Adrenal gland (tissue), 9 donors: ENCODE measurements at regions not wholly inside any gene's neighbourhood (a gene's known extent, or its start where the extent isn't known, plus 50 kb on each side); places are given as distances from the start of the nearest gene placed in this dataset.

Experiments used
- DNase-seq, 7 donors: peaks; one replicate each; pipeline ENCODE4 v3.0.0-alpha.2; 2019 to 2020
- H3K27ac ChIP-seq, 5 donors: fragments of 200-600 bp; sonication (generic) in 4 of 5; 1 replicate in 3 of 5; 2 replicates in 2 of 5; pipeline versions ENCODE4 v1.5.1 to v1.8.0; 2016 to 2020; ENCODE audit warnings: mild to moderate bottlenecking in 1 of 5
- H3K27me3 ChIP-seq: fragments of 200-600 bp; 2 replicates; pipeline ENCODE4 v1.8.0; 2021
- H3K36me3 ChIP-seq, 2 donors: fragments of 200-600 bp; replicated peaks in 1 of 2; 1 replicate in 1 of 2; 2 replicates in 1 of 2; pipeline versions ENCODE4 v1.5.1 to v1.8.0; 2018 to 2022
- H3K4me1 ChIP-seq, 2 donors: fragments of 200-600 bp; replicated peaks in 1 of 2; 1 replicate in 1 of 2; 2 replicates in 1 of 2; pipeline versions ENCODE4 v1.5.1 to v1.8.0; 2018 to 2021
- H3K4me3 ChIP-seq, 4 donors: fragments of 200-600 bp; sonication (generic) in 3 of 4; one replicate each; pipeline ENCODE4 v1.5.1; 2016 to 2018
- H3K9me3 ChIP-seq, 3 donors: fragments of 200-600 bp; sonication (generic) in 1 of 3; replicated peaks in 1 of 3; 1 replicate in 2 of 3; 2 replicates in 1 of 3; pipeline versions ENCODE4 v1.5.1 to v1.8.0; 2016 to 2021
- CTCF ChIP-seq, 6 experiments: fragments of 450-650 bp in 4 of 6; fragments of 200-600 bp in 2 of 6; sonication (generic) in 1 of 6; IDR thresholded peaks; 1 replicate in 5 of 6; 2 replicates in 1 of 6; pipeline versions ENCODE4 v1.5.1 to v1.8.0; 2016 to 2021; ENCODE audit warnings: antibody characterized with exemption in 6 of 6, mild to moderate bottlenecking in 2 of 6, moderate library complexity in 1 of 6
- POLR2A ChIP-seq, 2 donors: fragments of 450-650 bp; IDR thresholded peaks; one replicate each; pipeline ENCODE4 v1.6.1; 2017; ENCODE audit warnings: antibody characterized with exemption in 2 of 2, mild to moderate bottlenecking in 2 of 2, moderate library complexity in 1 of 2
- WGBS, 4 donors: extraction: QIAGEN DNeasy Blood & Tissue Kit in 2 of 4; methylation state at CpG; one replicate each; pipeline versions ENCODE4 v1.1.5 to v1.1.7; 2013 to 2017; 5-methylcytosine and 5-hydroxymethylcytosine counted together
- intact Hi-C, 2 donors: fragments of 100-400 bp; cut with DNase I; formaldehyde crosslinking; loops; one replicate each; pipeline versions ENCODE4 v1.14.1 to v1.15.0; 2022 to 2023
- donor health status: healthy with polysubstance abuse.
- donor health status: Bipolar disorder and iron deficiency.
- donor health status: DM: yes; HTN: yes; CAD: no.
- donor health status: DM: no; HTN: no; CAD: no.
- donor health status: DM: no; HTN: no; CAD: no.

DNA sequence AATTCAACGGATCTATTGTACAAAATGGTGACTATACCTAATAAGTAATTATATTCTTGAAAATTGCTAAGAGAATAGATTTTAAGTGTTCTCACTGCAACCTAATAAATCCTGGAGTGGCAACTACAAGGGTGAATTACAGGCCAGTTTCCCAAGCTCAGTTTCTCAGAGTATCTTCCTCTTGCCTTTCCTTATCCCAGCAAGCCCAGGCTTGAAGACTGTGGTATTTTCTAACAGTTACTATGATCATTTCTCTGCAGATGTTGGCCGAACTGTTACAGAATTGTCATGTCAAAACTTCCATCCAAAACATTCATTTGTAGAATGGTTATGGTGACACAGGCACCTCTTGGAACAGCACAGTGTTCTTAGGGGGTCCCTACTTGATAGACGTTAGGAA, 138.1 kb upstream of the PTCHD4 start:
- Histone ChIP-seq H3K27me3 (no peaks in the 10 kb centered on the region), H3K36me3 (no peaks in the 10 kb centered on the region), H3K4me1 (no peaks in the 10 kb centered on the region), H3K4me3 (no peak overlapping the region), H3K9me3 (no peaks in the 10 kb centered on the region), H3K27ac (no peak overlapping the region)
- intact Hi-C loops = no loop called here
- no peak for DNase-seq
- TF ChIP-seq CTCF (IDR thresholded peaks at IDR 0.05) = no peak
- no peak for TF ChIP-seq POLR2A (IDR thresholded peaks at IDR 0.05)
- WGBS, 4 donors = 50 to 66% (median 54%) methylated on average over 3 of the region's 3 CpGs

- DNase-seq = no peak
- no peaks in the 10 kb centered on the region for H3K9me3 ChIP-seq
- no peaks in the 10 kb centered on the region for H3K4me1 ChIP-seq
- no peak for TF ChIP-seq CTCF (IDR thresholded peaks at IDR 0.05)
- TF ChIP-seq POLR2A (IDR thresholded peaks at IDR 0.05) = no peak
- intact Hi-C loops = no loop called here
- no peaks in the 10 kb centered on the region for H3K27me3 ChIP-seq
- H3K36me3 ChIP-seq = no peaks in the 10 kb centered on the region
- H3K27ac ChIP-seq = no peak overlapping the region
- H3K4me3 ChIP-seq = no peak overlapping the region
These were observed 132.1 kb upstream of the PTCHD4 start for GRCh38 chr6:48243071-48243470.

DNA sequence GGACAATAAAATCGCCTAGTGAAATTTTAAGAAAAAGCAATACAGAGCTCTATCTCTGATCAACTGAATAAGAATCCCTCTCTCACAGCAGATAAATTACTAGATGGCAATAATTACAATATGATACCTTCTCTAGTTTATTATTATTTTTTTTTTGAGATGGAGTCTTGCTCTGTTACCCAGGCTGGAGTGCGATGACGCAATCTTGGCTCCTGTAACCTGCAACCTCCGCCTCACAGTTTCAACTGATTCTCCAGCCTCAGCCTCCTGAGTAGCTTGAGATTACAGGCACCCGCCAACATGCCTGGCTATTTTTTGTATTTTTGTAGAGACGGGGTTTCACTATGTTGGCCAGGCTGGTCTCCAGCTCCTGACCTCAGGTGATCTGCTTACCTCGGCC, 129.3 kb upstream of the PTCHD4 start:
- intact Hi-C loops = no loop called here
- Histone ChIP-seq H3K9me3 (no peaks in the 10 kb centered on the region), H3K27ac (no peak overlapping the region), H3K36me3 (no peaks in the 10 kb centered on the region), H3K4me3 (no peak overlapping the region), H3K4me1 (no peaks in the 10 kb centered on the region), H3K27me3 (no peaks in the 10 kb centered on the region)
- TF ChIP-seq POLR2A (IDR thresholded peaks at IDR 0.05) = no peak
- no peak for TF ChIP-seq CTCF (IDR thresholded peaks at IDR 0.05)
- WGBS, 4 donors = 92 to 95% (median 93%) methylated on average over 7 of the region's 7 CpGs
- DNase-seq = no peak

- Histone ChIP-seq H3K9me3 (no peaks in the 10 kb centered on the region), H3K27ac (no peak overlapping the region), H3K4me1 (no peaks in the 10 kb centered on the region), H3K36me3 (no peaks in the 10 kb centered on the region), H3K4me3 (no peak overlapping the region), H3K27me3 (no peaks in the 10 kb centered on the region)
- TF ChIP-seq CTCF (IDR thresholded peaks at IDR 0.05) (no peak), POLR2A (IDR thresholded peaks at IDR 0.05) (no peak)
- intact Hi-C loops = no loop called here
- DNase-seq = no peak
- WGBS, 4 donors = 100% methylated on average over 1 of the region's 1 CpG
These were observed 125.4 kb upstream of the PTCHD4 start for GRCh38 chr6:48236375-48236774.
